Renal pelvis (tissue), 1 donor: ENCODE measurements at regions not wholly inside any gene's neighbourhood (a gene's known extent, or its start where the extent isn't known, plus 50 kb on each side); places are given as distances from the start of the nearest gene placed in this dataset.

ENCODE experiments used
- DNase-seq: peaks from one replicate; pipeline ENCODE4 v3.0.0-alpha.2; 2013

DNA sequence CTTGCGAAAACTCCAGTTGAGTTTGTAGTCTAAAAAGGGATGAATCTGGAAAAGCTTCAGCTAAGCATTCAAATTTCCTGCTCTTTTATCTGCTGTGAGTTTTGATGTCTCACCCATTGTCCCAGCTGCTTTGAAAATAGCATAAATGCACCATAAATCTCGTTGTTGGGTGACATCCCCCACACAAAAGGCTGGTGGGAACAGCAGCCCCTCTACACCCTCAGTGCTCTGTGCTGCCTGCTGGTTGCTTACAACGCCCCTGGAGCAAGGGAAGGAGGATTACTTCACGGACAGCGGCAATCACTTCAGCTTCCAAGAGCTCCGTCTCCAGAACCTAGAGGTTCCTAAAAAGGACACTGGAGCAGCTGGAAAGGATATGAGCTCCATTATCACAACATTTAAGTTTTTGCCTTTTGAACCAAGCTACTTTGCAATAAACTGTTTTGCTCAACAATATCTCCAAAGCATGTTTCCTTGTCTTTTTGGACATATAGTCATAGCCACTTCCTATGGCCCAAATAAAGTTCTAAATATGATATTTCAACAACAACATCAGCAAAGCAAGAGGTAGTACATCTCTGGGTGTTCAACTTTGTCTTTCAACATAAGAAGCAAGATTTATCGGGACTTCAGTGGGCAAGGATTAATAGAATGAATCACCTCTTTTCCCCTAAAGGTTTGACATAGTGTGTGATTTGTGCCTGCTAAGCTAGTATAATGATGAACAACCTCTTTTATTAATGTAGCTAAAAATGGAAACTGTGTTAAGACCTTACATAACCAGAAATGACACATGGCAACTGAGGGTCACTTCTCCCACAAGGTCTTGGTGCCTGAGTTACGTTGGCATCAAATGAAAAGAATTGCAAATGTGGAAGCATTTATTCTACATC is 413.5 kb downstream of the TXNL1 start:
- no peak for DNase-seq

GRCh38 chr18:56221195-56222065 is 417.0 kb downstream of the TXNL1 start:
- DNase-seq, result no peak

DNA sequence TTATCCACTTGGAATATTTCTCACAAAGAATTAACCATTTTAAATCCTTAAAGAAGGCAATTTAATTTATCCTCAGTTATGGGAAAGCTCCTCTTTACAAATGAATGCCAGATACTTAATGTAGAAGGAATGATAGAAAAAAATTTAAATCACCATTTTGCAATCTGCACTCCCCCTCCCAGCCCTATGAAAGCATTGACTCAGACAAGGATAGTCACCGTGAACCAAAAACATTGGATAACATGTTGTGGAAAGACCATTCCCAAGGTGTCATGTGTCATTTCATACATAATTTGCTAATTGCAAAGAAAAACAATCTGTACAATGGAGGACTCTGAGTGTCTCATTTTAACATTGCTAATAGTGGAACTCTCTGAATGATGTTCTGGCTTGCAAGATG is 421.0 kb downstream of the TXNL1 start:
- DNase-seq, result no peak

GRCh38 chr18:56214706-56215105 is 423.7 kb downstream of the TXNL1 start:
- no peak for DNase-seq

DNA sequence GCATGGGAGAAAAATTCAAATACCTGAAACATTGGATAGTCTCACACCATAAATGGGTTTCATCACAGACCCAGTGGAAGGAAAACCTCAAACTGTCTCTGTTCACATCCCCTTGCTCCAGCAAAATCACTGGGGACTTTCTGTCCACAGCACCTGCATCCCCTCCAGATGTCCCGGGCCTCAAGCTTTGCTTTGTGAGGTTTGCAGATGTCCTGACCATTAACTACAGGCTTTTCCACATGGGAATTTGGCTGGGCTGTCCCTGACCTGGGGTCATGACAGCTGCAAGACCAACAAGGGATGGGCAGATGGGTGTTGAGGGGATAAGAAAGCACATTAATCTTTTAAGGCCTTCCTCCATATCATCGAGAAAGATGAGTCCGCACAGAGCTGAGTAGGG is 427.9 kb downstream of the TXNL1 start:
- no peak for DNase-seq

- DNase-seq, result no peak
Observed at GRCh38 chr18:56207989-56208388, 430.4 kb downstream of the TXNL1 start.

- no peak for DNase-seq
Observed at GRCh38 chr18:56204052-56204451, 434.3 kb downstream of the TXNL1 start.

DNA sequence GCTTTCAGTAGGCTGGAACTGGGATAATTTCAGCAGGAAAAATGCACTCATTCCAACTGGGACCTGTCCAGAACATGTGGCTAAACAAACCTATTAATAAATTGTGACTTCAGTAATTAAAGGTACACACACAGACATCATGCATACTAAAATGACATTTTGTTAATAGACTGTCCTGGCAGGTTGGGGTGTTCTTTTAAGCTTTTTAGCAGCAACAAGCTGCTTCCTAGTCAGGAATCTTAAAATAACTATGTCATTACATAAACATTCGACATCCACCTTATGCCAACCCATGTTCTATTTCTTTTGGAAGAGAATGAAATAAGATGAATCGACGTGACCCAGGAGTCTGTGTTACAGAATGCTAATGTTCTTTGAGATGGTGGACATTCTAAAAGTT is 435.7 kb downstream of the TXNL1 start:
- DNase-seq, result no peak

DNA sequence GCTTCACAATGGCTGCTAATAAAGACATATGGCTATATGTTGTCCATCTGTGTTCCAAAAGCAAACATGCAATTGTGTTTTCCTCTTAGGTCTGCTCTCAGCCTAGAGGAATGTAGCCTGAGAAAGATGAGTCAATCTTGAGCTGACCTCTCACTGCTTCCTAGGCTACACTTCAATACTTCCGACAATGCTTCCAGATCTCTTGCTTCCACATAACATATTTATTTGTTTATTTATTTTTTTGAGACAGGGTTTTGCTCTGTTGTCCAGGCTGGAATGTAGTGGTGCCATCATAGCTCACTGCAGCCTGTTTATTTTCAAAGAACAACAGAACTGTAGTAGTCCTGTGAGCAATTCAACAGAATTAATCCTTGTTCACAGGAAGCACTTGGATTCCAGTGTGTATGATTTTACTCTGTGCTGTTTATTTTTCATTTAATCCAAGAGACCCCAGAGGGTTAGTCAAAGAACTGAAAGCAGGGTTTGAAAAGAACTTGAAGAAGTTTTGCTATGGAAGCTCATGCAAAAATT is 437.9 kb downstream of the TXNL1 start:
- DNase-seq, result no peak

DNA sequence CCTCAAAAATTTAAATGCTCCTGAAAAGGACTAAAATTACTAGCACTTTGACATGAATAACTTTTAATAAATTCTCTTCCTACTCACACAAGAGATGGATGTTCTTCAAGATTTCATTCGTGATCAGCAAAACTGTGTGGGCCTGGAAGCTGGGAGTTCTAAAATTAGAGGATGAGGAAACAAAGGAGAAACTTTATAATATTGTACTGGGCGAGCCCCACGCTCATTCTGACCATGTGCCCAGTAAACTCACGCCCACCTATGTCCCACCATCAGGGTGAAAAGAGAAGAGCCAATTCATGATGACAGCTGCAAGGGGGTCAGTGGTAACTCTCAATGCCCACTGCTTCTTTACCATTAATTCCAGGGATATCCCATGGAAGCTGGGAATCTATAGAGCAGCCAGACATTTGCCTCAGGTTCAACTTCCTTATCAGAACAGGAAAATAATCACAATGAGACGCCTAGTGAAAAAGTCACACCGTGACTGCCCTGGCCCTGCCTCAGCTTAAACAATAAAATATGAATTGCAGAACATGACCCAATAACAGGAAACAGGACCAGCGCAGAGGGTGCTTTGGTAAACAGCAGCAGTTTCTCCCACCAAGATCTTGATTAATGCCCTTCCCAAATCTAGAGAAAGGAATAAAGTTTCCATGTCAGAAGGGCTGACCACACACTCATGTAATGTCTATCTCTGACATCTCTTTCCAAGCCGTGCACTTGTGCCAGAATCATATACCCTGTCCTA is 438.6 kb downstream of the TXNL1 start:
- no peak for DNase-seq

GRCh38 chr18:56197241-56197859 is 441.0 kb downstream of the TXNL1 start:
- no peak for DNase-seq

GRCh38 chr18:56196495-56197225 is 441.7 kb downstream of the TXNL1 start:
- DNase-seq, result no peak

GRCh38 chr18:56191334-56191733 is 447.1 kb downstream of the TXNL1 start:
- no peak for DNase-seq

GRCh38 chr18:56189615-56190014 is 448.8 kb downstream of the TXNL1 start:
- DNase-seq, result no peak

DNA sequence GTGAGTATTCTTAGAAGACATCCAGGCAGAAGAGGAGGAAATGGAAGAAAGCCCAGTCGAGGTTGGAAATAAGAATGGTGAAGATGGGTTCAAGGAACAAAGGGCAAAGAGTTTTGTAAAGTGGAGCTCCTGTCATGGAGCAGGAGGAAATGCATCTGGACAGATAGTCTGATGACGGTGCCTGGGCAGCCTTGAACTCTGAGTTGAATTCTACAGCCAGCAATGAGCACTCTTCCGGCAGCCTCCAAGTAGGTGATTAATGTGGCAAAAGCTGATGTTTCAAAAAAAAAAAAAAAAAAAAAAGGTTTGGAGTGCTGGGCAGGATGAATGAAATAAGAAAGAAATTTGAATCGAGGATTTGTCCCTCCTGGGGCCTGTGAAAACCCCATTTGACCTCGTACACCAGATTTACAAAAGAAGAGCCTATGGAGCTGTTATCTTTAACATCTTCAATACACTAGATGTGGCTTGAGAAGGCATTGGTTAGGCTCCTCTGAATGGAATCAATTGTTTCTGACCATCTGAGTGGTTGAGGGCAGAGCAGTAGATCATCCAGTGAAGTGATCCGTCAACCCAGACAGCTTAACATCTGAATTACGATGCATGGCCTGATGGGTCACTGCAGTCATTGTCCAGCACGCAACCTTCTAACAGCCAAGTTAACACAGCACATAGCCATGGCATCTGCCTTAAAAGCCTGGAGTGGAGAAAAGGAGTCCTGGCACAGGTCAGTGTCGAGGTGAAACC is 449.7 kb downstream of the TXNL1 start:
- no peak for DNase-seq

- DNase-seq, result no peak
Observed at GRCh38 chr18:56186319-56186718, 452.1 kb downstream of the TXNL1 start.

- no peak for DNase-seq
Observed at GRCh38 chr18:56185126-56185525, 453.3 kb downstream of the TXNL1 start.

DNA sequence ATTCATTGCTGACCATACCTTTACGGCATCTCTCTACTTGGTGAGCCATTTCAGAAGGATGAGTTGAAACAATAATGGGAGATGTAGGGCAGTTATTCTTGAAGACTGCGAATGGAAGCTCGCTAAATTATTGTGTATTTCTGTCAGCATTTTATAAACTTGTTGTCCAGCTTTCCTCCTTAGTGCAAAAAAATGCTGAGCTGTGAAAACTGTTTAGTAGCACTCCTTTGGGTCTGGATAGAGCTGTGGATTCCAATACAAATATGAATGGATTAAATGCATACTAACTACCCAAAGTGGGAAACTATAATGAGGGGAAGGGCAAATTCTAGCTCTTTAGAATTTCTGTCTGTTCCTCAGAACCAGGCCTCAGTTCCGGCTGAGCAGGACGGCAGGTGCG is 461.6 kb downstream of the TXNL1 start:
- DNase-seq, result no peak

- no peak for DNase-seq
Observed at GRCh38 chr18:56175330-56176001, 462.9 kb downstream of the TXNL1 start.
